GM19238 (cell line): ENCODE measurements at regions not wholly inside any gene's neighbourhood (a gene's known extent, or its start where the extent isn't known, plus 50 kb on each side); places are given as distances from the start of the nearest gene placed in this dataset.
"Not testable (repeated sequence)": the region's sequence is repeated elsewhere in the genome, so short reads cannot be mapped to it uniquely, and the experiment has no call there.

ENCODE experiments used
- DNase-seq: peaks from one replicate; pipeline ENCODE4 v3.0.0; 2011; ENCODE audit warnings: low spot score; ENCODE audit not compliant: insufficient read length

- no peak for DNase-seq
Measured at GRCh38 chr1:58065520-58065919, 481.0 kb downstream of the OMA1 start.

DNA sequence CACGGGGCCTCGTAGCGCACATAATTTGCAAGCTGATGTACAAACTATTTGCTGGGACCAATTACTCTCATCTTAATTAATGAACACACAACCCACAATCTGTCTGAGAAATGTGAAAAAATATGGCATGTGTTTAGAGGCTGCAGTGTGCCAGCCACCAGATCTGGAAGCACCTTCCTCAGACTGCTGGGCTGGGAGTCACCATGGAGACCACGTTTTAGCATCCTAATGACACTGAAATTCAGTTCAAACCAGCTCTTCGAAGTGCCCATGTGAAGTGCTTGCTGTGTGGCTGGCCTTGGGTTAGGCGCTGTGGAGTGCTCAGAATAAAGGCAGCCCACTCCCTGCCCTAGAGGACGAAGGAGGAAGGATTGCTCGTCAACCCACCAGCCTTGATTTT is 482.4 kb downstream of the OMA1 start:
- DNase-seq: no peak

DNA sequence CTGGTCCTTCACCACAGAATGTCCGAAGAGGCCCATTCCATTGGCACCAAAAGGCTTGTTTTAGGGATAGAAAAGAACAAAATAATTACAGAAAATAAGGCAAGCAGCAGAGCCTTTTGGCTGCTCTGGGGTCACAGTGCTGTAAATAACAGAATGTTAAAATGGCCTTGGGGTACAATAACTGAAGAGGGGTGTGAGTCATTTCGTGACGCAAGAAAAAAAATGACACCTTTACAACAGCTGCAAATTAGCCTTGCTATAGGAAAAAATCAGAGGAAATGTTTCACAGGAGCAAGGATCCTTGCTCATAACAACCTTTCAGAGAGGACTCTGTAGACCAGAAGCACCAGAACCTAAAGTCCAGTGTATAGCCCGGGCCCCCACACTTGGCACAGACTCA is 483.4 kb downstream of the OMA1 start:
- no peak for DNase-seq

- DNase-seq: no peak
Measured at GRCh38 chr1:58062635-58063034, 483.9 kb downstream of the OMA1 start.

- no peak for DNase-seq
Measured at GRCh38 chr1:58060559-58061170, 485.9 kb downstream of the OMA1 start.

- no peak for DNase-seq
Measured at GRCh38 chr1:58059789-58060188, 486.7 kb downstream of the OMA1 start.

- no peak for DNase-seq
Measured at GRCh38 chr1:58058323-58058722, 488.2 kb downstream of the OMA1 start.

DNA sequence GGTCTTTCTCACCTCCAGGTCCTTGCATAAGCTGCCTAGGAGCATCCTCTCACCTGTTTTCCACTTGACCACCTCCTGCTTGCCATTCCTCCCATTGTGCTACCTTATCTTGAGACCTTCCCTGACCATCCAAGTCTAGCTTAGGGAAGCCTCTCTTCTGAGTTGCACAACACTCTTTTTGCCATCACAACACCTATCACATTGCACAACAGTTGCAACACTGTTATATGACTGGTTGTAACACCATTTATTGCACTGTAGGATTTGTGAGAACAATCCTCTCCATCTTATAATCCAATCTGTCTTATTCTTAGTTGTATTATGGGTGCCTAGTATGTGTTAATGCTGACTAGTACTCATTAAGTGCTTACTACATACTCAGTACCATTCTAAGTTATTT is 488.7 kb downstream of the OMA1 start:
- no peak for DNase-seq

- DNase-seq: not testable (repeated sequence)
Measured at GRCh38 chr1:58051187-58051586, 495.3 kb downstream of the OMA1 start.

DNA sequence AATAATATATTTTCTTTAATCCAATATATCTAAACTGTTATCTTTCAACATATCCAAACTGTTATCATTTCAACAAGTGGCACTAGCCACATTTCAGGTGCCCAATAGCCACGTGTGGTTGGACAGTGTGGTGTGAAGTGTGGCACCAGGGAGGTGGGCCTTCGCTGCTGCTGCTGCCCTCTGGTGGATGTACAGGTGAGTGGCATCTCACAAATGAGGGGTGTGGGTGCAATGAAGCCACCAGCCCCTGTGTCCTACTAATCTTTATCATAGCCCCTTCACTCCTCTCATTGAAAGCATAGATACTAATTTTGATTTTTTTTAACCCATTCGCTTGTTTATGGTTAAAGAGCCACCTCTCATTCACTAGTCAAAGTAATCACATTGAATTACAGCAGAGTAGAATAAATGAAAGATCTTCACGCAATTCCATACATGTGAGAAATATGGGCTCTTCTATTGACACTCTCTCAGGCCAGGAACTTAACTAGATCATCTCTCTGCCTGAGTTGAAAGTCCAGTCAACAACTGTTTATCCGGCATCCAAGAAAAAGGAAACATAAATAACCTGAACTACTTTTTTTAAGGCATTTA is 499.2 kb downstream of the OMA1 start:
- DNase-seq: peak; percentile 35

GRCh38 chr1:58045094-58045705 is 501.3 kb downstream of the OMA1 start:
- no peak for DNase-seq

DNA sequence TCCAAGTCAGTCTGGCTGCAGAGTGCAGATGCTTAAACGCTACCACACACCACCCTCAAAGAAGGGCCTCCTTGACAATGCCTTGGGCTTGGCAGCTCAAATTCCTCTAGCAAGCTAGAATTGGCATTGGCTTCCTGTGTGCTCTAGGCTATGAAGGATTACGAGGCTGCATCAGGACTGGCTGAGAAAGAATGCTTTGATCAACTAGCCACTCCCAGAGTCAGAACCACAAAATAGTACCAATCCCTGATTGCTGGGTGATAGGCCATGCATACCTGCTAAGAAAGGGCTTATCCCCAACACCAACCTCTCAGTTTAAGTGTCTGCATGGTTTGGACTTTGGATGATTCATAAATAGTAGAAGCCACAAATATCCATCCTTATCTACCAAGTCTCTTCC is 504.9 kb downstream of the OMA1 start:
- no peak for DNase-seq

- DNase-seq: no peak
Measured at GRCh38 chr1:58038574-58038973, 508.0 kb downstream of the OMA1 start.

DNA sequence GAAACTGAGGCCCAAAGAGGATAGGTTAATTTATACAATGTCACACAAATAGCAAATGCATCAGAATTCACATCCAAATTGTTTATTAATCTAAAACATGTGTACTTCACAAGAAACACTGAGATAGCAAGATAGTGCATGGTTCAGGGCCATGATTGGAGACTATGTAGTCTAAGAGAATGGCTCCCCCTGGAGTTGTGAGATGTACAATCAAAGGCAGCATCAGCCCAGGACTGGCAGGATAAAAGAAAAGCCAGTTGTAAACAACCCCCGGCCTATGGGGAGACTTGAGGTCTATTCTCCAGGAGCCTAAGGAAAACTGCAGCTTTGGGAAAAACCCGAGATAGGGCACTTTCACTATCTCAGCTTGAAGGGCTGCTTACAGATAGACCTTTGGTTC is 511.0 kb downstream of the OMA1 start:
- DNase-seq: no peak

DNA sequence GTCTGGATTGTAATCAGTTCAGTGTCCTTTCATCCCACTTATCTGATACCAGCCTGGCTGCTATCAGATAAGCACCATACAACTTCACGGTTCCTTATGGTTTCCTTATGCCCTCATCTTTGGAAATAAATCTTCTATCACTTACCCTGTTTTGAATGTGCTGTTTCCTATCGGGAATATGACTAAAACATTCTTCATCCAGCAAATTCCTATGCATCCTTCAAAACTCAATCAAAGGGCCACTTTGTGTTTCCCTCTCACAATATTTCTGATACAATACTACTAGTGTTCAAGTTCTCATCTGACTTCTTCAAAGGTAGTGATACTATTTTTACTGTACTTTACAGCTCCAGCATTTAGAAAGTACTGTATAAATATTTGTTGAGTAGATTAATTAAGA is 513.2 kb downstream of the OMA1 start:
- no peak for DNase-seq

- no peak for DNase-seq
Measured at GRCh38 chr1:58032611-58033073, 513.9 kb downstream of the OMA1 start.

- no peak for DNase-seq
Measured at GRCh38 chr1:58031416-58031815, 515.1 kb downstream of the OMA1 start.

GRCh38 chr1:58030456-58030855 is 516.1 kb downstream of the OMA1 start:
- no peak for DNase-seq

DNA sequence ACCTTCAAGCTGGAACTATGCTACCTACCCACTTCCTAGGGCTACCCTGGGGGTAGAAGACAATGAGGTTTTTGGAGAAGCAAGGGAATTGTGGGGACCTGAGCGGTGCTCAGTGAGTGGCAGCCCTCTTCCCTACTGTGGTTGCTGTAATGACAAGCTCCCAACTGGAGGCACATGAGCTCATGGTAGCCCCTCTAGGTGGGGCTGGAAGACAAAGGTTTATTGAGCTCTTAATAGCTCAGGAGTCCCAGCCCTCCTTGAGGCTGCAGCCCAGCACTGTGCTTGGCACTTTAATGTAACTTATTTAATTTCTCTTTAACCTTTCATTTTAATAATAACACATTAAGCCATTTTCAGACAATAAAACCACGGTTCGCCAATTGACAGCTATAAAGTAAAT is 528.9 kb downstream of the OMA1 start:
- no peak for DNase-seq

DNA sequence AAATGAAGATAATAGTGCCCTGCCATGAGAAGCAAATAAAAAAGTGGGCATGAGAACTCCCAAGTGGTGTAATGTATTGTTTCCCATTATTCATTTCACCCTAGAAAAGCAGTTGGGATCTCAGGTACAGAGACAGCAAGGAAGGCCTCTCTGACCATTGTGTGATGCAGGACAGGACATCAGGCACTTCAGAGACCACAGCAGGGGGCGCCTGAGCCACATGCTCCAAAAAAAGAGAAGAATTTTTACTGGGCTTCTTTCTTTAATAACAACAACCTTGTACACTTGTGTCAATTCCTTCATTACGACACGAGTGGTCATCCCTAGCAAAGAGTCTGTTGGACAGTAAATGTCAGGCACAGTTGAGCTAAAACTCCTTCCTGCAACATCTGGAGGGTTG is 533.3 kb downstream of the OMA1 start:
- no peak for DNase-seq

DNA sequence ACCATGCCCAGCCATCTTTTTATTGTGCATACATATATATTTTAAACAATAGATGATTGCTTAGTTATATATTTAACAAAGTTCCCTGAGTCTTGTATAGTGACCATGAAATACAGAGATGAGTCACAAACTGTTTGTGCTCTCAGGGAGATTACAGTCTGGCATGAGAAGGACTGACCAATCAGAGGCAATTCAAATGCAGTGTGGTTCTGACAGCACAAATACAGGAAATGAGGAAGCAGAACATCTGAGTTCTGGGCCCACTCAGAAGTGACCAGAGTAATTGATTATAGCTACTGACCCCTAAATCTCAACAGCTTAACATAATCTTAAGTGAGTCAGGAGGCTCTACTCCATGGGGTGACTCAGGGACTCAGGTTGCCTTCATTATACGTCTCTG is 534.5 kb downstream of the OMA1 start:
- no peak for DNase-seq

- DNase-seq: no peak
Measured at GRCh38 chr1:58006421-58007046, 540.0 kb downstream of the OMA1 start.

DNA sequence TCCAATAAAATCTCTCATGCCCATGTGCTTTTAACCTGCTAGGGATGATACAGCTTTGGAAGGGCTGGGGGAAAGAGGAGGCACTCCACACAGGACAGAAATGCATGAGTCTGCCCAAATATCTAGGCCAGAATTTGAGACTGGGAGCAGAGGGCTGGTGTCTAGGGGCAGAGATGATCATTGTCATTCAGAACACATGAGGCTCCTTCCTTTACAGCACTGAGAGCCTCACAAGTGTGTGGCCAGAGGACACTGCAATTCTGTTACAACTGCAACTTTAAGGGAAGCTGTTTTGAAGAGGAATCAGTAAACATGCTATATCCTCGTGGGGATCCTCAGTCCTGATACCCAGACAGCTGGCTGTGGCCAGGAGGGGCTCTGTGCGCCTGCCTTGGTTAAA is 541.3 kb downstream of the OMA1 start:
- no peak for DNase-seq
